SIG-M5 treated with dmso at 0.1 percent for 504 hours (cell line): ENCODE measurements at regions not wholly inside any gene's neighbourhood (a gene's known extent, or its start where the extent isn't known, plus 50 kb on each side); places are given as distances from the start of the nearest gene placed in this dataset.
"Not testable (repeated sequence)": the region's sequence is repeated elsewhere in the genome, so short reads cannot be mapped to it uniquely, and the experiment has no call there.

Source experiments
- DNase-seq: peaks from one replicate; lab custom pipeline; 2025; ENCODE audit not compliant: unreplicated experiment; lab: John Stamatoyannopoulos, UW

- DNase-seq = no peak
Observed at GRCh38 chr7:23931633-23932032, 221.6 kb downstream of the STK31 start.

GRCh38 chr7:23938215-23938614 lies 228.2 kb downstream of the STK31 start:
- no peak for DNase-seq

- peak; percentile 67 for DNase-seq
Observed at GRCh38 chr7:23938937-23939552, 229.0 kb downstream of the STK31 start.

- not testable (repeated sequence) for DNase-seq
Observed at GRCh38 chr7:23939747-23940146, 229.7 kb downstream of the STK31 start.

GRCh38 chr7:23941551-23941950 lies 231.5 kb downstream of the STK31 start:
- DNase-seq = no peak

GRCh38 chr7:23942032-23942431 lies 232.0 kb downstream of the STK31 start:
- no peak for DNase-seq

GRCh38 chr7:23944131-23944530 lies 234.1 kb downstream of the STK31 start:
- DNase-seq = no peak

- DNase-seq = no peak
Observed at GRCh38 chr7:23945472-23945871, 235.5 kb downstream of the STK31 start.

- no peak for DNase-seq
Observed at GRCh38 chr7:23955145-23955544, 245.1 kb downstream of the STK31 start.

GRCh38 chr7:23955600-23956149 lies 245.7 kb downstream of the STK31 start:
- no peak for DNase-seq

GRCh38 chr7:23956772-23957576 lies 247.0 kb downstream of the STK31 start:
- no peak for DNase-seq

- DNase-seq = no peak
Observed at GRCh38 chr7:23959821-23960220, 249.8 kb downstream of the STK31 start.

GRCh38 chr7:23960361-23960760 lies 250.3 kb downstream of the STK31 start:
- DNase-seq = no peak

GRCh38 chr7:23963461-23964165 lies 253.6 kb downstream of the STK31 start:
- DNase-seq = no peak

- no peak for DNase-seq
Observed at GRCh38 chr7:23964715-23965114, 254.7 kb downstream of the STK31 start.

GRCh38 chr7:23965296-23965695 lies 255.3 kb downstream of the STK31 start:
- no peak for DNase-seq

GRCh38 chr7:23966941-23967340 lies 256.9 kb downstream of the STK31 start:
- no peak for DNase-seq

- no peak for DNase-seq
Observed at GRCh38 chr7:23967949-23968599, 258.1 kb downstream of the STK31 start.

GRCh38 chr7:23968791-23969190 lies 258.8 kb downstream of the STK31 start:
- DNase-seq = no peak

- no peak for DNase-seq
Observed at GRCh38 chr7:23969443-23969842, 259.4 kb downstream of the STK31 start.

GRCh38 chr7:23970193-23970592 lies 260.2 kb downstream of the STK31 start:
- DNase-seq = no peak
